KBM-7 (cell line): ENCODE measurements at regions not wholly inside any gene's neighbourhood (a gene's known extent, or its start where the extent isn't known, plus 50 kb on each side); places are given as distances from the start of the nearest gene placed in this dataset.

ENCODE experiments used
- DNase-seq: peaks from one replicate; pipeline ENCODE4 v3.0.0-alpha.2; 2015
- in situ Hi-C: fragments of 300-500 bp; cut with MboI; formaldehyde crosslinking; loops from 2 replicates; pipeline ENCODE4 v1.14.3; 2020; ENCODE audit warnings: low sequenced_read_pairs, low pct_unique_long_range_greater_than_20kb, mixed read lengths

DNA sequence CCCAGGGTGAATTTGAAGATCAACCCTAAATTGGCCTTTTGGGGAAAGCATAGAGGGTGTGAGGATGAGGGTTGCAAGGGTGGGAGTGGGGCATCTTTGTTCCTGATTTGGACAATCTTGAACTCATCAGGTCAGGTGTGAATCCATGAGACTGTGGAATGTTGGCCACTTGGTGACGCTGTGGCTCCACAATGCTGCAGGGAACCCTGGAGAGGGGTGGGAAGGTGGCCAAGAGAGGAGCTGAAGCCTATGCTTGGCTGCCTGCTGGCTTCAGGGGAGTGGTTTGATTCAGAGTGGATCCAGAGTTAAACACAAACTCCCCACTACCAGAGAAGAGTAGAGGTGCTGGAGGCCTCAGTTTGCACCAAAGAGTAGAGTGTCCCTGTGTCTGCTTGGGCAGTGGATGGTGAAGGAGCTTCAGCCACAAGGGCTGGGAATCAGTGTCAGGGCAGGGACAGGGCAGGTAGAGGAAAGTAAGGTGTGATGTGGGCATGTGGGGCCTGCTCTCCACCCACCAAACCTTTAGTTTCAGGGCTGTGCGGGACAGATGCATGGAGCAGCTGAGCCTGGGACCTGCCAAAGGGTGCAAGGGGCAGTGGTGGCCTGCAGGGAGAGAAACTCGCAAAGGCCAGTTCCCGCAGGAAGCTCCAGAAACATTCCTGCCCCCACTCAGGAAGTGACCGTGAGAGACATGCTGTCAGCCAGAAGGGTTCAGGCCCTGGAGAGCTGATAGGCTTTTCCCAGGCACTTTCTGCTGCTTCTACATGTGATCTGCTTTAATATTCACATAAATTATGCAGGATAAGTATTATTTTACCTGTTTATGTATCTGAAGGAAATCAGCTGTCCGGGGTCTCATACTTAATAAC, 81.0 kb upstream of the PRSS58 start:
- peak; percentile 35 for DNase-seq
- in situ Hi-C loops = no loop called here

GRCh38 chr7:142337054-142338001, 79.5 kb upstream of the PRSS58 start:
- in situ Hi-C loops = no loop called here
- DNase-seq = no peak

- DNase-seq = no peak
- in situ Hi-C loops = no loop called here
Measured at GRCh38 chr7:142334806-142335205, 76.9 kb upstream of the PRSS58 start.

DNA sequence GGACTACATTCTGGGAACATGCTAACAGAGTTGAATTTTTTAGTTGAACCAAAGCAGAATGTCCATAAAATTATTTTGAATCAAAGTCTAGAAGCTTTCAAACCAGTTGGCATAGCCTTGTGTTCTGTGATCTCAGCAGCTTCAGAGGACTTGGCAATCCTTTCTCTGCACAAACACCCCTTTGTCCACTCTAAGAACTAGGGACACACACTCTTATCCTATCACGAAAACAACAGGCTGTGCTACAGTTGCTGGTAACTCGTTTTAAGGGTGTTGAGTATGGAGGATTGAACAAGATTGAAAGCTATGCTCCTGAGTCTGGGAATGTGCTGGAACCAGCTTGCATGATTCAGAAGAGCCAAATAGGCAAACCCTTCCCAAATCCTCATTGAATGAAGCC, 76.4 kb upstream of the PRSS58 start:
- in situ Hi-C loops = no loop called here
- no peak for DNase-seq

DNA sequence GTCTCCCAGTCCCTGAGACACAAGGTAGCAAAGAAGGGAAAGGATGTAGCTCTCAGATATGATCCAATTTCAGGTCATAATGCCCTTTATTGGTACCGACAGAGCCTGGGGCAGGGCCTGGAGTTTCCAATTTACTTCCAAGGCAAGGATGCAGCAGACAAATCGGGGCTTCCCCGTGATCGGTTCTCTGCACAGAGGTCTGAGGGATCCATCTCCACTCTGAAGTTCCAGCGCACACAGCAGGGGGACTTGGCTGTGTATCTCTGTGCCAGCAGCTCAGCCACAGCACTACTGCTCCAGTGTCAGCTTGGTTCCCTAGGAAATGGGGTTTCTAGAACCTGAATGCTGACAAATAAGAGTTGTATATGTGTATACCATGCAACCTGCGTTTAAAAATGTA, 74.6 kb upstream of the PRSS58 start:
- DNase-seq = no peak
- in situ Hi-C loops = no loop called here

DNA sequence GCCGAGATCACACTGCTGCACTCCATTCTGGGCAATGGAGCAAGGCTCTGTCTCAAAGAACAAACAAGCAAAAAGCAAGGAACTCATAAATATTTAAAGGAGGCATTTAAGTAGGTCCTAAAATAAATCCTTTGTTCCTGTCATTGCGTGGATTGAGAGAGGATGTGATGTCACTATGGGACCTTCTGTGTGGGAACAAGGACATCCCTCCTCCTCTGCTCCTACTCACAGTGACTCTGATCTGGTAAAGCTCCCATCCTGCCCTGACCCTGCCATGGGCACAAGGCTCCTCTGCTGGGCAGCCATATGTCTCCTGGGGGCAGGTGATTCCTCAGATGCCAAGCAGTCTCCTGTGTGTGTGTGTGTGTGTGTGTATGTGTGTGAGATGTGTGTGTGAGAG, 74.1 kb upstream of the PRSS58 start:
- in situ Hi-C loops = no loop called here
- no peak for DNase-seq

GRCh38 chr7:142329062-142329790, 71.4 kb upstream of the PRSS58 start:
- in situ Hi-C loops = no loop called here
- no peak for DNase-seq

DNA sequence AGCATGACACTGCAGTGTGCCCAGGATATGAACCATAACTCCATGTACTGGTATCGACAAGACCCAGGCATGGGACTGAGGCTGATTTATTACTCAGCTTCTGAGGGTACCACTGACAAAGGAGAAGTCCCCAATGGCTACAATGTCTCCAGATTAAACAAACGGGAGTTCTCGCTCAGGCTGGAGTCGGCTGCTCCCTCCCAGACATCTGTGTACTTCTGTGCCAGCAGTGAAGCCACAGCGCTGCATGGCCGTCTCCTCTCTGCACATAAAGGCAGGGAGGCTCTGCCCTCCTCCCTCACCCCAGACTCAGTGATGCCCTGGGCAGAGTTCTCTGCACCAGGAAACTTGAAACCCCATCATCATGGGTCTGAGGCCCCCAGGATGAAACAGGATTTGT, 70.7 kb upstream of the PRSS58 start:
- no peak for DNase-seq
- in situ Hi-C loops = no loop called here

GRCh38 chr7:142327628-142328405, 70.0 kb upstream of the PRSS58 start:
- in situ Hi-C loops = no loop called here
- DNase-seq = no peak

- DNase-seq = peak; percentile 50
- in situ Hi-C loops = no loop called here
Measured at GRCh38 chr7:142323706-142324105, 65.8 kb upstream of the PRSS58 start.

DNA sequence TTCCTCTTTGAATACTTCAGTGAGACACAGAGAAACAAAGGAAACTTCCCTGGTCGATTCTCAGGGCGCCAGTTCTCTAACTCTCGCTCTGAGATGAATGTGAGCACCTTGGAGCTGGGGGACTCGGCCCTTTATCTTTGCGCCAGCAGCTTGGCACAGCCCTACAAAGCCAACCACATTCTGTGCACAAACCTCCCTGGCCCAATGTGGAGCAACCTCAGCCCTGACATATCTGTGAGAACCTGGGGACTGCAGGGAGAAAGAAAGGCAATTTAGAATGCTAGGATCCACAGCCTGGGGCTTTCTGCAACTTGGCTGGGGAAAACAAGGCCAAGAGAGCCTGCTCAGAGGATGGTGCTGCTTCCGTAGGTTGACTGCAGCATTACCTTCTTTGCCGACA, 63.5 kb upstream of the PRSS58 start:
- in situ Hi-C loops = no loop called here
- DNase-seq = no peak

- in situ Hi-C loops = no loop called here
- DNase-seq = no peak
Measured at GRCh38 chr7:142320883-142321282, 63.0 kb upstream of the PRSS58 start.

DNA sequence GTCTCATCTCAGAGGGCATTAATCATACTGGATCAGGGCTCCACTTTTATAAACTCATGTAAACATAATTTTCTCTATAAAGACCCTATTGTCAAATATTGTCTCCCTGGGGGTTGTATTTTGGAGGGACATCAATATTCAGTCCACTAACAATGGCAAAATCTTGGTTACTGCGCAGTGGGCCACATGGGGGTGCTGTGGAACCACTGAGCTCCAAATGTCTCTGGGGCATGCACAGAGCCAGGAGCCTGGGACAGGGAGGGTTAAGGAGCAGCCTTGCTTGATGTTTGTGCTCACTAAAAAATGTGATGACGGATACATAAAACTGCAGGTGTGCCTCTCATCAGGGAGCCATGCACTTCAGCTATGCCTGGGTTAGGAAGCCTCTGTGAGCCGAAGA, 62.1 kb upstream of the PRSS58 start:
- no peak for DNase-seq
- in situ Hi-C loops = no loop called here

GRCh38 chr7:142314281-142314680, 56.4 kb upstream of the PRSS58 start:
- in situ Hi-C loops = no loop called here
- no peak for DNase-seq

DNA sequence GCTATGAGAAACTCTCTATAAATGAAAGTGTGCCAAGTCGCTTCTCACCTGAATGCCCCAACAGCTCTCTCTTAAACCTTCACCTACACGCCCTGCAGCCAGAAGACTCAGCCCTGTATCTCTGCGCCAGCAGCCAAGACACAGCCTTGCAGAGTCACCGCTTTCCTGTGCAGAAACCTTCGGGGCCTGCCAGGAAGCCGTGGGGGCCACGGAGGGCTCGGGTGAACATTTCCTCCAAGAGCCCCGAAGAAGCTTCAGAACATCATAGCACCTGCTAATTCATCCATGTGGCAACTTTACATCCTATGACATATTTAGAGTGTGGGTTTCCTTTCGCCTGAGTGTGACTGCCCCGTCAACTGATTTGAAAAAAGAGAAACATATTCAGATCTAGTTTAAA, 55.7 kb upstream of the PRSS58 start:
- in situ Hi-C loops = no loop called here
- no peak for DNase-seq

- in situ Hi-C loops = no loop called here
- no peak for DNase-seq
Measured at GRCh38 chr7:142311876-142312275, 54.0 kb upstream of the PRSS58 start.

- in situ Hi-C loops = no loop called here
- DNase-seq = no peak
Measured at GRCh38 chr7:142308918-142309317, 51.1 kb upstream of the PRSS58 start.

- in situ Hi-C loops = no loop called here
- no peak for DNase-seq
Measured at GRCh38 chr7:142308326-142308725, 50.5 kb upstream of the PRSS58 start.
